Stimulated activated CD8-positive, alpha-beta memory T cell treated with anti-CD3 and anti-CD28 coated beads, Interleukin-15, amount 100 ng/mL, for 4 hours (primary cell): ENCODE measurements at regions not wholly inside any gene's neighbourhood (a gene's known extent, or its start where the extent isn't known, plus 50 kb on each side); places are given as distances from the start of the nearest gene placed in this dataset.
"Not testable (repeated sequence)": the region's sequence is repeated elsewhere in the genome, so short reads cannot be mapped to it uniquely, and the experiment has no call there.

Experiments
- DNase-seq, 2 donors: peaks; one replicate each; pipeline ENCODE4 v3.0.0-alpha.2; 2020; ENCODE audit warnings: low read depth in 2 of 2

- DNase-seq, result no peak
Observed at GRCh38 chr13:90329641-90330040, 1017.8 kb upstream of the MIR17HG start.

- DNase-seq, result no peak
Observed at GRCh38 chr13:90331974-90332373, 1015.5 kb upstream of the MIR17HG start.

GRCh38 chr13:90336507-90336906, 1011.0 kb upstream of the MIR17HG start:
- no peak for DNase-seq

- not testable (repeated sequence) for DNase-seq
Observed at GRCh38 chr13:90341348-90341747, 1006.1 kb upstream of the MIR17HG start.

GRCh38 chr13:90348477-90349136, 998.9 kb upstream of the MIR17HG start:
- DNase-seq, result not testable (repeated sequence)

- no peak for DNase-seq
Observed at GRCh38 chr13:90352763-90353162, 994.7 kb upstream of the MIR17HG start.

GRCh38 chr13:90355162-90355751, 992.2 kb upstream of the MIR17HG start:
- DNase-seq, result no peak

- no peak for DNase-seq
Observed at GRCh38 chr13:90360785-90361184, 986.7 kb upstream of the MIR17HG start.

GRCh38 chr13:90362707-90363106, 984.8 kb upstream of the MIR17HG start:
- no peak for DNase-seq

GRCh38 chr13:90365130-90365529, 982.4 kb upstream of the MIR17HG start:
- no peak for DNase-seq

GRCh38 chr13:90374168-90374567, 973.3 kb upstream of the MIR17HG start:
- no peak for DNase-seq

- DNase-seq, result no peak
Observed at GRCh38 chr13:90375851-90376250, 971.6 kb upstream of the MIR17HG start.

- DNase-seq, result no peak
Observed at GRCh38 chr13:90382425-90382824, 965.1 kb upstream of the MIR17HG start.

GRCh38 chr13:90385781-90386489, 961.6 kb upstream of the MIR17HG start:
- DNase-seq, result no peak

- DNase-seq, result no peak
Observed at GRCh38 chr13:90388887-90389452, 958.5 kb upstream of the MIR17HG start.

GRCh38 chr13:90389537-90389936, 958.0 kb upstream of the MIR17HG start:
- DNase-seq, result no peak

GRCh38 chr13:90393408-90393807, 954.1 kb upstream of the MIR17HG start:
- DNase-seq, result no peak

GRCh38 chr13:90395348-90395747, 952.1 kb upstream of the MIR17HG start:
- DNase-seq, result no peak

- DNase-seq, result no peak
Observed at GRCh38 chr13:90395846-90396245, 951.6 kb upstream of the MIR17HG start.

- DNase-seq, result no peak
Observed at GRCh38 chr13:90396266-90396665, 951.2 kb upstream of the MIR17HG start.

GRCh38 chr13:90397503-90397902, 950.0 kb upstream of the MIR17HG start:
- DNase-seq, result no peak

- no peak for DNase-seq
Observed at GRCh38 chr13:90400372-90400771, 947.1 kb upstream of the MIR17HG start.

- no peak for DNase-seq
Observed at GRCh38 chr13:90401150-90401549, 946.3 kb upstream of the MIR17HG start.
